Panc1 (cell line): ENCODE measurements at regions not wholly inside any gene's neighbourhood (a gene's known extent, or its start where the extent isn't known, plus 50 kb on each side); places are given as distances from the start of the nearest gene placed in this dataset.

Experiments used
- ATAC-seq: fragments of 200-7000 bp; cut with Tn5 transposase; 2 replicates; pipeline ENCODE4 v1.9.1; 2020; ENCODE audit warnings: mild to moderate bottlenecking, moderate library complexity
- BruUV-seq: library from RNA; stranded (reverse); fragments of 400-500 nt; replicated peaks from 2 replicates; lab custom pipeline; 2021; lab: Mats Ljungman, UMichigan
- CTCF ChIA-PET: fragments of 300-600 bp; sonication (Branson Sonifier 250); formaldehyde crosslinking; loops from one replicate; lab custom pipeline; 2022; ENCODE audit warnings: antibody characterized with exemption; lab: Charles Lee
- POLR2A ChIA-PET: fragments of 300-600 bp; sonication (Branson Sonifier 250); formaldehyde crosslinking; loops from one replicate; lab custom pipeline; 2022; ENCODE audit warnings: antibody characterized with exemption; lab: Charles Lee
- DNase-seq: peaks from one replicate; pipeline ENCODE4 v3.0.0-alpha.2; 2010; ENCODE audit warnings: low read depth, low spot score
- H3K27ac ChIP-seq: 2 replicates; pipeline ENCODE4 v1.5.1; 2011; ENCODE audit warnings: mild to moderate bottlenecking, low read length, inconsistent platforms
- H3K27me3 ChIP-seq: fragments of 200-500 bp; sonication (Bioruptor generic); 2 replicates; pipeline ENCODE4 v1.6.0; 2014; ENCODE audit warnings: low read length, inconsistent platforms; ENCODE audit not compliant: control insufficient read depth, insufficient read depth
- H3K36me3 ChIP-seq: fragments of 200-500 bp; sonication (Bioruptor generic); 2 replicates; pipeline ENCODE4 v1.5.1; 2014; ENCODE audit warnings: inconsistent platforms, mild to moderate bottlenecking, low read length, moderate library complexity; ENCODE audit not compliant: control insufficient read depth, insufficient read depth
- H3K4me1 ChIP-seq: 2 replicates; pipeline ENCODE4 v1.5.1; 2011; ENCODE audit warnings: inconsistent platforms, mild to moderate bottlenecking, low read length, moderate library complexity; ENCODE audit not compliant: control insufficient read depth, insufficient read depth
- H3K4me3 ChIP-seq, 2 experiments: 2 replicates each; pipeline ENCODE4 v1.5.1; 2011 to 2012; ENCODE audit warnings: low read depth in 2 of 2, low read length in 2 of 2, mild to moderate bottlenecking in 2 of 2, inconsistent platforms in 1 of 2, moderate library complexity in 1 of 2
- H3K9me3 ChIP-seq: fragments of 200-500 bp; sonication (Bioruptor generic); 2 replicates; pipeline ENCODE4 v1.5.1; 2014; ENCODE audit warnings: low read depth, mild to moderate bottlenecking, inconsistent platforms, low read length, moderate library complexity; ENCODE audit not compliant: control insufficient read depth, insufficient read depth
- POLR2AphosphoS5 ChIP-seq: IDR thresholded peaks from 2 replicates; pipeline ENCODE4 v1.6.1; 2012; ENCODE audit warnings: mild to moderate bottlenecking, low read depth, low read length, moderate library complexity
- SIN3A ChIP-seq: IDR thresholded peaks from 2 replicates; pipeline ENCODE4 v1.6.1; 2012; ENCODE audit warnings: low read depth, mild to moderate bottlenecking, low read length, moderate library complexity, borderline replicate concordance; ENCODE audit not compliant: insufficient read depth
- TCF7L2 ChIP-seq: IDR thresholded peaks from 2 replicates; pipeline ENCODE4 v1.6.1; 2011; ENCODE audit warnings: mild to moderate bottlenecking, low read depth, low read length, inconsistent platforms
- in situ Hi-C: cut with HindIII; loops from 2 replicates; pipeline ENCODE4 v1.10.0; 2016; ENCODE audit warnings: low sequenced_read_pairs, low pct_unique_long_range_greater_than_20kb
- intact Hi-C: fragments of 100-400 bp; cut with micrococcal nuclease; formaldehyde crosslinking; loops from one replicate; pipeline ENCODE4 v1.10.0; 2022; ENCODE audit not compliant: unreplicated experiment
- TF ChIP-seq, protein P1 (sequence below): fragments of 450-650 bp; IDR thresholded peaks from 2 replicates; pipeline ENCODE4 v1.5.1; 2017; ENCODE audit warnings: mild to moderate bottlenecking
- TF ChIP-seq, protein P2 (sequence below), 2 experiments: IDR thresholded peaks; 2 replicates each; pipeline ENCODE4 v1.6.1; 2011 to 2012; ENCODE audit warnings: low read depth in 2 of 2, control low read depth in 1 of 2, low read length in 1 of 2, mild to moderate bottlenecking in 1 of 2, moderate library complexity in 1 of 2; ENCODE audit not compliant: insufficient read depth in 1 of 2

DNA sequence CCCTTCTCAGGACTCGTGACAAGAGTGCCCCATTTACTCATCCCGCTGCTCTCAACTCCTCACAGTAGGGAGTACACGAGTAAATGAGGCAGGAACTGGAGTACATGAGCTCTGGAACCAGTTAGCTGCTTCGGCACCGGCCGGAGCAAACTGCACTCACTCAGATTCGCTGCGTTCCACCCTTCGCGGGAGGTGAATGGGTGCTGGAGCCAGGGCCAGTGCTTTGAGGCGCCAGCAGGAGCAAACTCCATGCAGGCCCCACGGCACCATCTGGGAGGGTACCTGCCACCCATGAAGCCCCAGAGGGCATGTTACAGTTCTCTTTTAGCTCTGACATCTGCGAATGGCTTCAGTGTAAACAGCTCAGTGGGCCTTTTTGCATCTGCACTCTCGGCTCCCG is 315.5 kb upstream of the GK2 start:
- DNase-seq, result no peak
- intact Hi-C loops (no loop called here), in situ Hi-C loops (no loop called here)
- no TSS peak for BruUV-seq
- ATAC-seq, result no peak
- Histone ChIP-seq H3K9me3 (no peaks in the 10 kb centered on the region), H3K4me3 (no peak overlapping the region), H3K36me3 (no peaks in the 10 kb centered on the region), H3K27me3 (no peaks in the 10 kb centered on the region), H3K27ac (no peak overlapping the region), H3K4me1 (no peaks in the 10 kb centered on the region)
- POLR2A ChIA-PET, result no interaction called here
- CTCF ChIA-PET, result no interaction called here
- TF ChIP-seq, protein P1, sequence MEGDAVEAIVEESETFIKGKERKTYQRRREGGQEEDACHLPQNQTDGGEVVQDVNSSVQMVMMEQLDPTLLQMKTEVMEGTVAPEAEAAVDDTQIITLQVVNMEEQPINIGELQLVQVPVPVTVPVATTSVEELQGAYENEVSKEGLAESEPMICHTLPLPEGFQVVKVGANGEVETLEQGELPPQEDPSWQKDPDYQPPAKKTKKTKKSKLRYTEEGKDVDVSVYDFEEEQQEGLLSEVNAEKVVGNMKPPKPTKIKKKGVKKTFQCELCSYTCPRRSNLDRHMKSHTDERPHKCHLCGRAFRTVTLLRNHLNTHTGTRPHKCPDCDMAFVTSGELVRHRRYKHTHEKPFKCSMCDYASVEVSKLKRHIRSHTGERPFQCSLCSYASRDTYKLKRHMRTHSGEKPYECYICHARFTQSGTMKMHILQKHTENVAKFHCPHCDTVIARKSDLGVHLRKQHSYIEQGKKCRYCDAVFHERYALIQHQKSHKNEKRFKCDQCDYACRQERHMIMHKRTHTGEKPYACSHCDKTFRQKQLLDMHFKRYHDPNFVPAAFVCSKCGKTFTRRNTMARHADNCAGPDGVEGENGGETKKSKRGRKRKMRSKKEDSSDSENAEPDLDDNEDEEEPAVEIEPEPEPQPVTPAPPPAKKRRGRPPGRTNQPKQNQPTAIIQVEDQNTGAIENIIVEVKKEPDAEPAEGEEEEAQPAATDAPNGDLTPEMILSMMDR, result no peak
- TF ChIP-seq POLR2AphosphoS5 (no peak), TCF7L2 (no peak)
- TF ChIP-seq, protein P2, sequence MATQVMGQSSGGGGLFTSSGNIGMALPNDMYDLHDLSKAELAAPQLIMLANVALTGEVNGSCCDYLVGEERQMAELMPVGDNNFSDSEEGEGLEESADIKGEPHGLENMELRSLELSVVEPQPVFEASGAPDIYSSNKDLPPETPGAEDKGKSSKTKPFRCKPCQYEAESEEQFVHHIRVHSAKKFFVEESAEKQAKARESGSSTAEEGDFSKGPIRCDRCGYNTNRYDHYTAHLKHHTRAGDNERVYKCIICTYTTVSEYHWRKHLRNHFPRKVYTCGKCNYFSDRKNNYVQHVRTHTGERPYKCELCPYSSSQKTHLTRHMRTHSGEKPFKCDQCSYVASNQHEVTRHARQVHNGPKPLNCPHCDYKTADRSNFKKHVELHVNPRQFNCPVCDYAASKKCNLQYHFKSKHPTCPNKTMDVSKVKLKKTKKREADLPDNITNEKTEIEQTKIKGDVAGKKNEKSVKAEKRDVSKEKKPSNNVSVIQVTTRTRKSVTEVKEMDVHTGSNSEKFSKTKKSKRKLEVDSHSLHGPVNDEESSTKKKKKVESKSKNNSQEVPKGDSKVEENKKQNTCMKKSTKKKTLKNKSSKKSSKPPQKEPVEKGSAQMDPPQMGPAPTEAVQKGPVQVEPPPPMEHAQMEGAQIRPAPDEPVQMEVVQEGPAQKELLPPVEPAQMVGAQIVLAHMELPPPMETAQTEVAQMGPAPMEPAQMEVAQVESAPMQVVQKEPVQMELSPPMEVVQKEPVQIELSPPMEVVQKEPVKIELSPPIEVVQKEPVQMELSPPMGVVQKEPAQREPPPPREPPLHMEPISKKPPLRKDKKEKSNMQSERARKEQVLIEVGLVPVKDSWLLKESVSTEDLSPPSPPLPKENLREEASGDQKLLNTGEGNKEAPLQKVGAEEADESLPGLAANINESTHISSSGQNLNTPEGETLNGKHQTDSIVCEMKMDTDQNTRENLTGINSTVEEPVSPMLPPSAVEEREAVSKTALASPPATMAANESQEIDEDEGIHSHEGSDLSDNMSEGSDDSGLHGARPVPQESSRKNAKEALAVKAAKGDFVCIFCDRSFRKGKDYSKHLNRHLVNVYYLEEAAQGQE (IDR thresholded peaks at IDR 0.05; ENCODE audit: insufficient read depth in 1 of 2, low read depth in 2 of 2, low read length in 1 of 2), result no peak

DNA sequence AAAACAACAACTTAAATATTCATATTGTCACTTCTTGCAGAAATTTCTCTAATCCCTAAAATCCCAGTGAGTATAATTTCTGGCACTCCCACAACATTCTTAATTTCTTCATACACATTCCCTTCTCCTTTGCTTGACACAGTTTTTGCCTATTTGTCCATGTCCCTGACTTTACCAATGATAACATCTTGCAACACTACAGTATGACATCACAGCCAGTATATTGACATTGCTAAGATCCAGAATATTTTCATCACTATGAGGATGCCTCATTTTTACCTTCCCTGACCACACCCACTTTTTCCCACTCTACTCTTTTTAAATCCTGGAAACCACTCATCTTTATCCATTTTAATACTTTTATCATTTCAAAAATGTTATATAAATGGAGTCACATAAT is 292.3 kb upstream of the GK2 start:
- TF ChIP-seq SIN3A, result no peak
- TF ChIP-seq, protein P1, result no peak
- TF ChIP-seq TCF7L2, result no peak
- TF ChIP-seq POLR2AphosphoS5, result no peak
- TF ChIP-seq, protein P2 (IDR thresholded peaks at IDR 0.05; ENCODE audit: insufficient read depth in 1 of 2, low read depth in 2 of 2, low read length in 1 of 2), result no peak
- Histone ChIP-seq H3K9me3 (no peaks in the 10 kb centered on the region), H3K4me1 (no peaks in the 10 kb centered on the region), H3K36me3 (no peaks in the 10 kb centered on the region), H3K27me3 (no peaks in the 10 kb centered on the region), H3K4me3 (no peak overlapping the region), H3K27ac (no peak overlapping the region)
- ChIA-PET POLR2A (no interaction called here), CTCF (no interaction called here)
- no TSS peak for BruUV-seq
- intact Hi-C loops (no loop called here), in situ Hi-C loops (no loop called here)
- no peak for DNase-seq
- ATAC-seq, result no peak
